RCC 7860 (cell line): ENCODE measurements at regions not wholly inside any gene's neighbourhood (a gene's known extent, or its start where the extent isn't known, plus 50 kb on each side); places are given as distances from the start of the nearest gene placed in this dataset.

Experiments used
- DNase-seq: peaks from one replicate; pipeline ENCODE4 v3.0.0-alpha.2; 2015; ENCODE audit warnings: low spot score
- FAIRE-seq: peaks from 2 replicates; lab custom pipeline; 2012; peaks lifted over from hg19 to GRCh38; lab: Jason Lieb, UNC

GRCh38 chr4:162403932-162404331, 240.1 kb upstream of the FSTL5 start:
- FAIRE-seq (no peak), DNase-seq (no peak)

GRCh38 chr4:162403419-162403818, 239.6 kb upstream of the FSTL5 start:
- FAIRE-seq, result no peak
- DNase-seq, result no peak

GRCh38 chr4:162401021-162401420, 237.2 kb upstream of the FSTL5 start:
- FAIRE-seq (no peak), DNase-seq (no peak)

GRCh38 chr4:162392946-162393345, 229.1 kb upstream of the FSTL5 start:
- DNase-seq (no peak), FAIRE-seq (no peak)

- DNase-seq, result no peak
- FAIRE-seq, result no peak
These were observed 202.3 kb upstream of the FSTL5 start for GRCh38 chr4:162366146-162366545.

- DNase-seq, result no peak
These were observed 200.9 kb upstream of the FSTL5 start for GRCh38 chr4:162364651-162365050.

GRCh38 chr4:162360369-162361149, 196.8 kb upstream of the FSTL5 start:
- DNase-seq (no peak), FAIRE-seq (no peak)

More at GRCh38 chr4:162364651-162365050, 200.9 kb upstream of the FSTL5 start:
- no peak for FAIRE-seq

- FAIRE-seq, result no peak
- DNase-seq, result no peak
These were observed 192.4 kb upstream of the FSTL5 start for GRCh38 chr4:162356181-162356580.

- FAIRE-seq (no peak), DNase-seq (no peak)
These were observed 188.8 kb upstream of the FSTL5 start for GRCh38 chr4:162352580-162353107.

- DNase-seq (no peak), FAIRE-seq (no peak)
These were observed 186.5 kb upstream of the FSTL5 start for GRCh38 chr4:162350331-162350730.

GRCh38 chr4:162349395-162349794, 185.6 kb upstream of the FSTL5 start:
- FAIRE-seq (no peak), DNase-seq (no peak)

- no peak for FAIRE-seq
- DNase-seq, result no peak
These were observed 184.0 kb upstream of the FSTL5 start for GRCh38 chr4:162347842-162348213.

GRCh38 chr4:162347156-162347841, 183.5 kb upstream of the FSTL5 start:
- FAIRE-seq (no peak), DNase-seq (no peak)

- FAIRE-seq (no peak), DNase-seq (no peak)
These were observed 180.2 kb upstream of the FSTL5 start for GRCh38 chr4:162343967-162344366.

- FAIRE-seq (no peak), DNase-seq (no peak)
These were observed 177.7 kb upstream of the FSTL5 start for GRCh38 chr4:162341533-162341932.

GRCh38 chr4:162323919-162324318, 160.1 kb upstream of the FSTL5 start:
- DNase-seq (no peak), FAIRE-seq (no peak)

- FAIRE-seq, result no peak
- no peak for DNase-seq
These were observed 158.3 kb upstream of the FSTL5 start for GRCh38 chr4:162322054-162322453.

- DNase-seq (no peak), FAIRE-seq (no peak)
These were observed 122.0 kb upstream of the FSTL5 start for GRCh38 chr4:162285753-162286152.

- FAIRE-seq, result no peak
- DNase-seq, result no peak
These were observed 118.9 kb upstream of the FSTL5 start for GRCh38 chr4:162282684-162283083.

- FAIRE-seq (no peak), DNase-seq (no peak)
These were observed 110.6 kb upstream of the FSTL5 start for GRCh38 chr4:162274354-162274753.

GRCh38 chr4:162272215-162272614, 108.4 kb upstream of the FSTL5 start:
- DNase-seq (no peak), FAIRE-seq (no peak)

GRCh38 chr4:162268911-162269310, 105.1 kb upstream of the FSTL5 start:
- DNase-seq (no peak), FAIRE-seq (no peak)
